ENCODE measurements at regions not wholly inside any gene's neighbourhood (a gene's known extent, or its start where the extent isn't known, plus 50 kb on each side); places are given as distances from the start of the nearest gene placed in this dataset.

GRCh38 chr7:17168416-17168815 is 130.0 kb upstream of the AHR start:
- TF ChIP-seq CTCF (IDR thresholded peaks at IDR 0.05) (no peak), POLR2A (IDR thresholded peaks at IDR 0.05) (no peak)

Data from uterus (tissue), 2 donors.